ENCODE measurements at regions not wholly inside any gene's neighbourhood (a gene's known extent, or its start where the extent isn't known, plus 50 kb on each side); places are given as distances from the start of the nearest gene placed in this dataset.
A peak's percentile ranks its signal among the peaks of the same experiment; 100 is the strongest.

GRCh38 chr6:157756708-157757429 lies 66.2 kb upstream of the SNX9 start:
- DNase-seq, result peak; percentile 85 to 92 (median 91)

GRCh38 chr6:157757430-157758403 lies 65.3 kb upstream of the SNX9 start:
- DNase-seq, result peak; percentile 72 to 81 (median 80)

- no peak for DNase-seq
These were observed 64.5 kb upstream of the SNX9 start for GRCh38 chr6:157758516-157759023.

- DNase-seq, result no peak
These were observed 64.0 kb upstream of the SNX9 start for GRCh38 chr6:157759028-157759427.

GRCh38 chr6:157760137-157760536 lies 62.9 kb upstream of the SNX9 start:
- no peak for DNase-seq

- peak; percentile 54 to 81 (median 79) for DNase-seq
These were observed 62.3 kb upstream of the SNX9 start for GRCh38 chr6:157760589-157761330.

GRCh38 chr6:157761331-157761921 lies 61.6 kb upstream of the SNX9 start:
- DNase-seq, result peak; percentile 60 to 77 (median 76)

- DNase-seq, result no peak
These were observed 61.1 kb upstream of the SNX9 start for GRCh38 chr6:157761926-157762325.

- peak; percentile 43 to 55 (median 44) for DNase-seq
These were observed 60.4 kb upstream of the SNX9 start for GRCh38 chr6:157762636-157763035.

- peak; percentile 63 to 72 (median 65) for DNase-seq
These were observed 59.7 kb upstream of the SNX9 start for GRCh38 chr6:157763129-157763903.

GRCh38 chr6:157763904-157764177 lies 59.2 kb upstream of the SNX9 start:
- no peak for DNase-seq

- peak; percentile 97 to 100 (median 99) for DNase-seq
These were observed 58.6 kb upstream of the SNX9 start for GRCh38 chr6:157764178-157765068.

- DNase-seq, result peak; percentile 43 to 70 (median 68)
These were observed 55.9 kb upstream of the SNX9 start for GRCh38 chr6:157766901-157767774.

GRCh38 chr6:157767775-157768156 lies 55.3 kb upstream of the SNX9 start:
- no peak for DNase-seq

GRCh38 chr6:157768304-157768703 lies 54.7 kb upstream of the SNX9 start:
- DNase-seq, result peak; percentile 81 to 94 (median 91)

- peak in 1 of 3 donors; percentile 26 for DNase-seq
These were observed 54.0 kb upstream of the SNX9 start for GRCh38 chr6:157768863-157769551.

GRCh38 chr6:157769776-157770426 lies 53.1 kb upstream of the SNX9 start:
- no peak for DNase-seq

GRCh38 chr6:157770946-157771345 lies 52.1 kb upstream of the SNX9 start:
- DNase-seq, result peak in 2 of 3 donors; percentile 44 to 50
